Ishikawa (cell line): ENCODE measurements at regions not wholly inside any gene's neighbourhood (a gene's known extent, or its start where the extent isn't known, plus 50 kb on each side); places are given as distances from the start of the nearest gene placed in this dataset.

ENCODE experiments used
- TEAD4 ChIP-seq: IDR thresholded peaks from 2 replicates; pipeline ENCODE4 v1.6.1; 2012
- TF ChIP-seq, protein P1 (sequence below): IDR thresholded peaks from 2 replicates; pipeline ENCODE4 v1.6.1; 2012; ENCODE audit warnings: low read depth, mild to moderate bottlenecking

- TF ChIP-seq, protein P1, sequence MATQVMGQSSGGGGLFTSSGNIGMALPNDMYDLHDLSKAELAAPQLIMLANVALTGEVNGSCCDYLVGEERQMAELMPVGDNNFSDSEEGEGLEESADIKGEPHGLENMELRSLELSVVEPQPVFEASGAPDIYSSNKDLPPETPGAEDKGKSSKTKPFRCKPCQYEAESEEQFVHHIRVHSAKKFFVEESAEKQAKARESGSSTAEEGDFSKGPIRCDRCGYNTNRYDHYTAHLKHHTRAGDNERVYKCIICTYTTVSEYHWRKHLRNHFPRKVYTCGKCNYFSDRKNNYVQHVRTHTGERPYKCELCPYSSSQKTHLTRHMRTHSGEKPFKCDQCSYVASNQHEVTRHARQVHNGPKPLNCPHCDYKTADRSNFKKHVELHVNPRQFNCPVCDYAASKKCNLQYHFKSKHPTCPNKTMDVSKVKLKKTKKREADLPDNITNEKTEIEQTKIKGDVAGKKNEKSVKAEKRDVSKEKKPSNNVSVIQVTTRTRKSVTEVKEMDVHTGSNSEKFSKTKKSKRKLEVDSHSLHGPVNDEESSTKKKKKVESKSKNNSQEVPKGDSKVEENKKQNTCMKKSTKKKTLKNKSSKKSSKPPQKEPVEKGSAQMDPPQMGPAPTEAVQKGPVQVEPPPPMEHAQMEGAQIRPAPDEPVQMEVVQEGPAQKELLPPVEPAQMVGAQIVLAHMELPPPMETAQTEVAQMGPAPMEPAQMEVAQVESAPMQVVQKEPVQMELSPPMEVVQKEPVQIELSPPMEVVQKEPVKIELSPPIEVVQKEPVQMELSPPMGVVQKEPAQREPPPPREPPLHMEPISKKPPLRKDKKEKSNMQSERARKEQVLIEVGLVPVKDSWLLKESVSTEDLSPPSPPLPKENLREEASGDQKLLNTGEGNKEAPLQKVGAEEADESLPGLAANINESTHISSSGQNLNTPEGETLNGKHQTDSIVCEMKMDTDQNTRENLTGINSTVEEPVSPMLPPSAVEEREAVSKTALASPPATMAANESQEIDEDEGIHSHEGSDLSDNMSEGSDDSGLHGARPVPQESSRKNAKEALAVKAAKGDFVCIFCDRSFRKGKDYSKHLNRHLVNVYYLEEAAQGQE, result no peak
- TF ChIP-seq TEAD4, result no peak
Observed at GRCh38 chr1:96978901-96979300, 257.3 kb downstream of the PTBP2 start.
